Common myeloid progenitor, CD34-positive (primary cell): ENCODE measurements at regions not wholly inside any gene's neighbourhood (a gene's known extent, or its start where the extent isn't known, plus 50 kb on each side); places are given as distances from the start of the nearest gene placed in this dataset.

ENCODE experiments used
- CTCF ChIA-PET: fragments of 350-600 bp; sonication (Branson Sonifier 250); formaldehyde crosslinking; loops from one replicate; lab custom pipeline; 2021; ENCODE audit warnings: antibody characterized with exemption; lab: Charles Lee
- POLR2A ChIA-PET: fragments of 350-600 bp; sonication (Branson Sonifier 250); formaldehyde crosslinking; loops from one replicate; lab custom pipeline; 2021; ENCODE audit warnings: antibody characterized with exemption; lab: Charles Lee
- DNase-seq, 3 donors: peaks; one replicate each; pipeline versions ENCODE4 v3.0.0 to v3.0.0-alpha.2; 2013
- H3K27ac ChIP-seq, 2 experiments: 1 replicate in 1 of 2; 2 replicates in 1 of 2; pipeline ENCODE4 v1.7.0; 2013; ENCODE audit warnings: inconsistent platforms in 2 of 2, low read length in 2 of 2, mild to moderate bottlenecking in 2 of 2, low read depth in 1 of 2, moderate library complexity in 1 of 2; ENCODE audit not compliant: severe bottlenecking in 2 of 2, insufficient read depth in 1 of 2, poor library complexity in 1 of 2
- H3K27me3 ChIP-seq, 5 experiments: replicated peaks in 2 of 5; 1 replicate in 3 of 5; 2 replicates in 2 of 5; pipeline versions ENCODE4 v1.6.1 to v1.7.0; 2013; ENCODE audit warnings: low read length in 4 of 5, mild to moderate bottlenecking in 2 of 5, moderate library complexity in 2 of 5, inconsistent platforms in 1 of 5; ENCODE audit not compliant: insufficient read depth in 5 of 5, control insufficient read depth in 4 of 5
- H3K36me3 ChIP-seq, 4 experiments: 1 replicate in 2 of 4; 2 replicates in 2 of 4; pipeline versions ENCODE4 v1.6.1 to v1.7.0; 2013; ENCODE audit warnings: low read length in 3 of 4, control low read depth in 1 of 4, mild to moderate bottlenecking in 1 of 4; ENCODE audit not compliant: control insufficient read depth in 4 of 4, insufficient read depth in 4 of 4
- H3K4me1 ChIP-seq, 4 experiments: 1 replicate in 3 of 4; 2 replicates in 1 of 4; pipeline versions ENCODE4 v1.6.1 to v1.7.1; 2013; ENCODE audit warnings: low read length in 3 of 4, mild to moderate bottlenecking in 3 of 4, control low read depth in 1 of 4, inconsistent platforms in 1 of 4, moderate library complexity in 1 of 4; ENCODE audit not compliant: control insufficient read depth in 4 of 4, insufficient read depth in 4 of 4; ENCODE audit errors: control extremely low read depth in 1 of 4
- H3K4me3 ChIP-seq, 7 experiments: 1 replicate in 4 of 7; 2 replicates in 3 of 7; pipeline versions ENCODE4 v1.5.1 to v1.7.0; 2013; ENCODE audit warnings: mild to moderate bottlenecking in 7 of 7, low read length in 6 of 7, moderate library complexity in 6 of 7, inconsistent platforms in 2 of 7, low read depth in 2 of 7, control low read depth in 1 of 7; ENCODE audit not compliant: insufficient read depth in 4 of 7, control insufficient read depth in 1 of 7; ENCODE audit errors: extremely low read depth in 1 of 7
- H3K9me3 ChIP-seq, 5 experiments: 1 replicate in 4 of 5; 2 replicates in 1 of 5; pipeline versions ENCODE4 v1.6.1 to v1.7.1; 2013; ENCODE audit warnings: low read length in 4 of 5, mild to moderate bottlenecking in 2 of 5, inconsistent platforms in 1 of 5, low read depth in 1 of 5, moderate library complexity in 1 of 5; ENCODE audit not compliant: control insufficient read depth in 4 of 5, insufficient read depth in 2 of 5; ENCODE audit errors: control extremely low read depth in 1 of 5
- WGBS: methylation state at CpG from one replicate; pipeline ENCODE4 v1.1.5; 2013; ENCODE audit not compliant: insufficient coverage; 5-methylcytosine and 5-hydroxymethylcytosine counted together

DNA sequence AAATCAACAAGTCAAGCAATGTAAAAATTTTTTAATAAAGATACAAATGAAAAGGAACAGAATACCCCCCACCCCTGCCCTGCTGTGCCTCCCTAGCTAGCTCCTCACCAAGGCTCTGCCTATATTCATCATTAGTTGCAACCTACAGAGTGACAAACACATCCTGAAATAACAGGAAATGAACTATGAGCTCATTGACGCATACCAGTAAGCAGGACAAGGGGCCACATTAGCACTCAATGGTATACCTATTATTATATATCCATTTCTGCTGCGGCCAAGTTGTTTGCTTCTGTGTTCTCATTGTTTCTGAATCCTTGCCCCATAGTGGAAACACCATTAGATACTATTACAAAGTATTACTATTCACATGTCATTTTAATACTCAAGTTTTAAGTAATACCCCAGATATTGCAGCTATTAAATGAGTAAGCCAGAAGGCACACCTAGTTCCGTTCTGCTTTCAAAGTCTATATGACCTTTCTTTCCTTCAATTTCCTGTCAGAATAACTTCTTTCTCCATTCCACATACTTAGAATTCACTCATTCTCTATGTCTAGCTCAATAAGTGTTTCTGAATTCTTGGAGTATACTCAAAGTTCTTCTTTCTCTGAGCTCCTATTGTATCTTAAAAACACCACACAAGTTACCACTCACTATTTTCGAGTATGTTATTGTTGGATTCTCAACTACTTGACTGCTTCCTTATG lies 1214.9 kb downstream of the PLA2G4A start:
- H3K27me3 ChIP-seq: no peaks in the 10 kb centered on the region
- no peak overlapping the region for H3K4me3 ChIP-seq
- no peak overlapping the region for H3K27ac ChIP-seq
- POLR2A ChIA-PET: no interaction called here
- CTCF ChIA-PET: no interaction called here
- no peak for DNase-seq
- WGBS: 91% methylated on average over 3 of the region's 4 CpGs
- no peaks in the 10 kb centered on the region for H3K9me3 ChIP-seq
- H3K4me1 ChIP-seq: no peaks in the 10 kb centered on the region
- H3K36me3 ChIP-seq: no peaks in the 10 kb centered on the region

GRCh38 chr1:188050250-188050649 lies 1221.5 kb downstream of the PLA2G4A start:
- no peak overlapping the region for H3K4me3 ChIP-seq
- DNase-seq: no peak
- H3K36me3 ChIP-seq: no peaks in the 10 kb centered on the region
- no peak overlapping the region for H3K27ac ChIP-seq
- H3K27me3 ChIP-seq: no peaks in the 10 kb centered on the region
- ChIA-PET POLR2A (no interaction called here), CTCF (no interaction called here)
- no peaks in the 10 kb centered on the region for H3K4me1 ChIP-seq
- H3K9me3 ChIP-seq: no peaks in the 10 kb centered on the region

DNA sequence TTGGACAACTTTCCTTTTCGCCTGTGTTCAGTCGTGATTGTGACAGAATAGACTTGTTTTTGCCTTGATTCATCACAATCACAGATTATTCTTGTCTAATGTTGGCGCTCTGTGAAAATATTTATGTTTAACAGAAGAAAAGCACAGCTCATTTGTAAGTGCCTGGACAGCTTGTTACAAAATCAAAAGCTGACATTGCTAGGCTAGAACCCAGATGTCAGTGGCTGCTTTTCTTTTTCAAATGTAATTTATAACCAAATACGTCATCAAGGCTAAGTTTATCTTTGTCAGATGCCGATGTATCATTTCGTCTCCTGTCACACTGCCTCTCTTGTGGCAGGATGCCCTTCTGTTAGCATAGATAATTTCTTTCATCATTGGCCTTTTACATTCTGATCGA lies 1227.3 kb downstream of the PLA2G4A start:
- POLR2A ChIA-PET: no interaction called here
- CTCF ChIA-PET: no interaction called here
- Histone ChIP-seq H3K27me3 (no peaks in the 10 kb centered on the region), H3K9me3 (no peaks in the 10 kb centered on the region), H3K36me3 (no peaks in the 10 kb centered on the region), H3K27ac (no peak overlapping the region), H3K4me1 (no peaks in the 10 kb centered on the region), H3K4me3 (no peak overlapping the region)
- no peak for DNase-seq
- WGBS: 96% methylated on average over 4 of the region's 7 CpGs

DNA sequence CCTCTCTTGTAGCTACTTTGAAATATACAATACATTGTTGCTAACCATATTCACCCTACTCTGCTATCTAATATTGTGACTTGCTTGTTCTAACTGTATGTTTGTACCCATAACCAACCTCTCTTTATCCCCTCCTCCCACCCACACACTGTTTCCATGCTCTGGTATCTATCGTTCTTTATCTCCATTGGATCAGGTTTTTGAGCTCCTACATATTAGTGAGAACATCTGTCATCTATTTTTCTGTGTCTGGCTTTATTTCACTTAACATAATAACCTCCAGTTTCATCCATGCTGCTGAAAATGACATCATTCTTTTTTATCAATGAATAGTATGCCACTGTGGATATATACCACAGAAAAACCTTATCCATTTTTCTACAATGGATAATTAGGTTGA lies 1230.1 kb downstream of the PLA2G4A start:
- ChIA-PET CTCF (no interaction called here), POLR2A (no interaction called here)
- H3K27me3 ChIP-seq: no peaks in the 10 kb centered on the region
- no peaks in the 10 kb centered on the region for H3K9me3 ChIP-seq
- WGBS: no CpG with 5 or more reads among the region's 1 CpG
- no peaks in the 10 kb centered on the region for H3K4me1 ChIP-seq
- H3K36me3 ChIP-seq: no peaks in the 10 kb centered on the region
- no peak overlapping the region for H3K4me3 ChIP-seq
- no peak for DNase-seq
- H3K27ac ChIP-seq: no peak overlapping the region

- Histone ChIP-seq H3K27ac (no peak overlapping the region), H3K9me3 (peaks cover 0 to 3% (median 2%) of the 10 kb centered on the region in 5 experiments), H3K27me3 (no peaks in the 10 kb centered on the region), H3K4me1 (no peaks in the 10 kb centered on the region), H3K36me3 (no peaks in the 10 kb centered on the region), H3K4me3 (no peak overlapping the region)
- CTCF ChIA-PET: no interaction called here
- POLR2A ChIA-PET: no interaction called here
- no peak for DNase-seq
These were observed 1233.1 kb downstream of the PLA2G4A start for GRCh38 chr1:188061881-188062280.

DNA sequence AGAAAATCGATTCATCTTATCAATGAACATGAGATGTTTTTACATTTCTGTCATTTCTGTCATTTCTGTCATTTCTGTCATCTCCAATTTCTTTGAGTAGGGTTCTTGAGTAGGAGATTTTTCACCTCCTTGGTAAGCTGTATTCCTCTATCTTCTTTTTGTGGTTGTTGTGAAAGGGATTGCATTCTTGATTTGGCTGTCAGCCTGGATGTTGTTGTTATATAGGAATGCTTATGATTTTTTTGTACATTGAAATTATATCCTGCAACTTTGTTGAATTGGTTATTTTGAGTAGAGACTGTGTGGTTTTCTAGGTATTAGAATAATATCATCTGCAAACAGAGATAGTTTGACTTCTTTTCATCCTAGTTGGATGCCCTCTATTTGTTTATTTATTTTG lies 1233.7 kb downstream of the PLA2G4A start:
- WGBS: 100% methylated on average over 1 of the region's 1 CpG
- POLR2A ChIA-PET: no interaction called here

GRCh38 chr1:188065917-188066316 lies 1237.2 kb downstream of the PLA2G4A start:
- H3K9me3 ChIP-seq: peaks cover 0 to 10% (median 3%) of the 10 kb centered on the region in 5 experiments
- H3K4me1 ChIP-seq: no peaks in the 10 kb centered on the region
- no peaks in the 10 kb centered on the region for H3K36me3 ChIP-seq
- no CpG with 5 or more reads among the region's 1 CpG for WGBS
- ChIA-PET CTCF (no interaction called here), POLR2A (no interaction called here)
- H3K27ac ChIP-seq: no peak overlapping the region
- H3K4me3 ChIP-seq: no peak overlapping the region
- DNase-seq: no peak
- H3K27me3 ChIP-seq: no peaks in the 10 kb centered on the region

More for the DNA sequence above, 1233.7 kb downstream of the PLA2G4A start:
- Histone ChIP-seq H3K27ac (no peak overlapping the region), H3K36me3 (no peaks in the 10 kb centered on the region), H3K4me1 (no peaks in the 10 kb centered on the region), H3K4me3 (no peak overlapping the region), H3K27me3 (no peaks in the 10 kb centered on the region), H3K9me3 (peaks cover 0 to 4% (median 2%) of the 10 kb centered on the region in 5 experiments)
- CTCF ChIA-PET: no interaction called here
- no peak for DNase-seq
